ENCODE measurements at regions not wholly inside any gene's neighbourhood (a gene's known extent, or its start where the extent isn't known, plus 50 kb on each side); places are given as distances from the start of the nearest gene placed in this dataset.
A peak's percentile ranks its signal among the peaks of the same experiment; 100 is the strongest.

GRCh38 chr4:125538670-125539069 is 223.9 kb downstream of the FAT4 start:
- Mint-ChIP-seq H3K9me3 (peaks cover 24% of the 10 kb centered on the region), H3K4me1 (peaks cover 5% of the 10 kb centered on the region), H3K4me3 (no peak overlapping the region), H3K27me3 (ENCODE audit: low read depth) (no peaks in the 10 kb centered on the region), H3K36me3 (ENCODE audit: low read depth) (no peaks in the 10 kb centered on the region), H3K27ac (no peak overlapping the region)
- TF ChIP-seq CTCF (IDR thresholded peaks at IDR 0.05; ENCODE audit: unreplicated experiment in 3 of 3): no peak

- H3K27me3 Mint-ChIP-seq (ENCODE audit: low read depth): no peaks in the 10 kb centered on the region
- peaks cover 5% of the 10 kb centered on the region for H3K4me1 Mint-ChIP-seq
- TF ChIP-seq CTCF (IDR thresholded peaks at IDR 0.05; ENCODE audit: unreplicated experiment in 3 of 3): no peak
- H3K36me3 Mint-ChIP-seq (ENCODE audit: low read depth): no peaks in the 10 kb centered on the region
- H3K9me3 Mint-ChIP-seq: peaks cover 23% of the 10 kb centered on the region
- no peak overlapping the region for H3K4me3 Mint-ChIP-seq
- no peak overlapping the region for H3K27ac Mint-ChIP-seq
These were observed 224.9 kb downstream of the FAT4 start for GRCh38 chr4:125539691-125540090.

DNA sequence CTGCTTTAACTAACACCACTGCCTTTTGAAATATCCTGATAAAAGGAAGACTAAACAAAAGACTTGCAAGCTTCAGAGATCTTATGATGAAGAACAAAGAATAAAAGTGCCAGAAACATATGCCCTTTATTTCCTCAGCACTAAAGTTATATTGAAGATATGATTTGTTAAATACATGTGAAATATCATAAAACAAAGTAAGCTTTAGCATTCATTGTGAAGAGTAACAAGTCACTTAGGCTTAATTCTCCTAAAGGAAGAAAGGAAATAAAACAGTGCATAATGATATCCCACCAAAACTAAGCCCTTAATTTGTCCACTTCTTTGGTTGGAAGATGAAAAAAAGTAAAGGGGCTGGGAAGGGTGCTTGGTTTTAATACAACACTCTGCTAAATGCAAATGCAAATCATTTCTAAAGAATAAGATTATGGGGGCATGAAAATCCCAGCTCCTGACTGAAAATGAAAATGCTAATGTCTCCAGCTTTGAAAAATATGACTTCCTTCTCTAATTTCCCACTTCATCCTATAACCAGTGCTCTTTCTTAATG is 227.2 kb downstream of the FAT4 start:
- Mint-ChIP-seq H3K27ac (peak overlapping the region in 2 of 3 experiments; percentile 22 to 46), H3K4me1 (peaks cover 5% of the 10 kb centered on the region), H3K9me3 (peaks cover 23% of the 10 kb centered on the region), H3K36me3 (ENCODE audit: low read depth) (no peaks in the 10 kb centered on the region), H3K4me3 (no peak overlapping the region), H3K27me3 (ENCODE audit: low read depth) (no peaks in the 10 kb centered on the region)
- no peak for TF ChIP-seq CTCF (IDR thresholded peaks at IDR 0.05; ENCODE audit: unreplicated experiment in 3 of 3)

GRCh38 chr4:125546272-125546671 is 231.5 kb downstream of the FAT4 start:
- Mint-ChIP-seq H3K27ac (no peak overlapping the region), H3K4me1 (no peaks in the 10 kb centered on the region), H3K9me3 (peaks cover 3% of the 10 kb centered on the region), H3K36me3 (ENCODE audit: low read depth) (no peaks in the 10 kb centered on the region), H3K27me3 (ENCODE audit: low read depth) (no peaks in the 10 kb centered on the region), H3K4me3 (no peak overlapping the region)
- TF ChIP-seq CTCF (IDR thresholded peaks at IDR 0.05; ENCODE audit: unreplicated experiment in 3 of 3): no peak

- Mint-ChIP-seq H3K27me3 (ENCODE audit: low read depth) (no peaks in the 10 kb centered on the region), H3K9me3 (no peaks in the 10 kb centered on the region), H3K36me3 (ENCODE audit: low read depth) (no peaks in the 10 kb centered on the region), H3K4me1 (no peaks in the 10 kb centered on the region), H3K4me3 (no peak overlapping the region), H3K27ac (no peak overlapping the region)
- no peak for TF ChIP-seq CTCF (IDR thresholded peaks at IDR 0.05; ENCODE audit: unreplicated experiment in 3 of 3)
These were observed 233.1 kb downstream of the FAT4 start for GRCh38 chr4:125547836-125548235.

DNA sequence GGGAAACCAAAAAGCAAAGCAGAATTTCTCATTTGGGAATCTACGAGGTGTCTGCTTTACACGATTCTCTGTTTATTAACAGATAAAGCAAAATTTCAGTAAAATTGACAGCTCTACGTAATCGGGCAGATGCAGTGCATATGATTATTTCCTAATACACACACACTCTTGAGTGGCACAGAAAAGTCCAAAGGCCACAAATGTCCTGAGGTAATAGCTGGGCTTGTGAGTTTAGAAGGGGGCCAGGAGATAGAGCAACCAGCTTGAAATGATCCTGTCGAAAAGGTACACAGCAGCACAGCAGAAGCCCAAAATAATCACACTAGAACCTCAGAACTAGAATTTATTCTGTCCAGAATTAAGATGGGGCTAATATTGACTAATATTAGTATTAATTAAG is 236.0 kb downstream of the FAT4 start:
- H3K27me3 Mint-ChIP-seq (ENCODE audit: low read depth): no peaks in the 10 kb centered on the region
- TF ChIP-seq CTCF (IDR thresholded peaks at IDR 0.05; ENCODE audit: unreplicated experiment in 3 of 3): no peak
- no peak overlapping the region for H3K4me3 Mint-ChIP-seq
- no peaks in the 10 kb centered on the region for H3K36me3 Mint-ChIP-seq (ENCODE audit: low read depth)
- H3K9me3 Mint-ChIP-seq: peaks cover 2% of the 10 kb centered on the region
- H3K4me1 Mint-ChIP-seq: no peaks in the 10 kb centered on the region
- H3K27ac Mint-ChIP-seq: no peak overlapping the region

Measured in nephron (organoid).